Upper lobe of left lung (tissue), 4 donors: ENCODE measurements at regions not wholly inside any gene's neighbourhood (a gene's known extent, or its start where the extent isn't known, plus 50 kb on each side); places are given as distances from the start of the nearest gene placed in this dataset.

Source experiments
- CTCF ChIP-seq, 6 experiments: fragments of 450-650 bp in 4 of 6; fragments of 200-600 bp in 2 of 6; sonication (generic) in 2 of 6; IDR thresholded peaks; one replicate each; pipeline ENCODE4 v1.5.1; 2016 to 2019; ENCODE audit warnings: antibody characterized with exemption in 6 of 6
- EP300 ChIP-seq, 4 donors: sonication (generic); formaldehyde crosslinking; IDR thresholded peaks; one replicate each; pipeline ENCODE4 v1.5.1; 2017; ENCODE audit warnings: antibody characterized with exemption in 4 of 4, control low read depth in 2 of 4
- POLR2A ChIP-seq, 4 donors: fragments of 450-650 bp; IDR thresholded peaks; one replicate each; pipeline ENCODE4 v1.5.1; 2016 to 2017; ENCODE audit warnings: antibody characterized with exemption in 4 of 4, mild to moderate bottlenecking in 2 of 4
- POLR2AphosphoS5 ChIP-seq, 2 donors: sonication (generic); formaldehyde crosslinking; IDR thresholded peaks; one replicate each; pipeline ENCODE4 v1.5.1; 2017; ENCODE audit warnings: antibody characterized with exemption in 2 of 2

DNA sequence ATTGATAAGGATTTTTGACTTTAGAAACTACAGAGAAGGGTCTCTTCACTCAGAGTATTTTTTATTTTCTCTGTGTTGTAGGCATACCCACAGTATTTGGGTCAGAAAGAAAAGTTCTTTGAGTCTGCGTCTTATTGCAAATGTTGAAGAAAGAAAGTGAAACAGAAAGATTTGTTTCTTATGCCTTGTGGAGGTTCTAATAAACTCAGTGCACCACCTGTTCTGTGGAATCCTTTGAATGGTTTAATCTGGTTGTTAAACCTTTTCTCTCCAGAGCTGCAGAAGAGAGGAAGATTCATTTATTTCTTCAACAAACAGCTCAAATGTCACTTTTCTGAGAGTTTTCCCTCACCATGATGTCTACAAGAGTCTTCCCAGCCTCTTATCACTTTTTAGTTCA is 146.6 kb upstream of the PLEKHG7 start:
- TF ChIP-seq POLR2A (IDR thresholded peaks at IDR 0.05) (no peak), CTCF (IDR thresholded peaks at IDR 0.05) (no peak), POLR2AphosphoS5 (IDR thresholded peaks at IDR 0.05) (no peak), EP300 (IDR thresholded peaks at IDR 0.05) (no peak)
